Lung (tissue), 11 donors: ENCODE measurements at regions not wholly inside any gene's neighbourhood (a gene's known extent, or its start where the extent isn't known, plus 50 kb on each side); places are given as distances from the start of the nearest gene placed in this dataset.

Experiments used
- ATAC-seq: fragments of 200-7000 bp; cut with Tn5 transposase; one replicate; pipeline ENCODE4 v1.9.1; 2020; ENCODE audit warnings: moderate number of reproducible peaks; ENCODE audit not compliant: insufficient read depth, low FRiP score
- DNase-seq, 3 donors: peaks; one replicate each; pipeline ENCODE4 v3.0.0-alpha.2; 2013 to 2017
- H3K27ac ChIP-seq, 2 donors: one replicate each; pipeline ENCODE4 v1.5.1; 2013; ENCODE audit warnings: mild to moderate bottlenecking in 2 of 2, moderate library complexity in 2 of 2, control low read depth in 1 of 2, inconsistent platforms in 1 of 2, low read depth in 1 of 2, low read length in 1 of 2
- H3K27me3 ChIP-seq, 3 donors: one replicate each; pipeline ENCODE4 v1.5.1; 2013; ENCODE audit warnings: low read length in 2 of 3; ENCODE audit not compliant: control insufficient read depth in 3 of 3, insufficient read depth in 3 of 3
- H3K36me3 ChIP-seq, 4 donors: one replicate each; pipeline ENCODE4 v1.5.1; 2013; ENCODE audit warnings: low read length in 4 of 4, mild to moderate bottlenecking in 1 of 4, moderate library complexity in 1 of 4; ENCODE audit not compliant: control insufficient read depth in 4 of 4, insufficient read depth in 4 of 4
- H3K4me1 ChIP-seq, 5 donors: one replicate each; pipeline ENCODE4 v1.5.1; 2013; ENCODE audit warnings: low read length in 5 of 5, mild to moderate bottlenecking in 2 of 5, moderate library complexity in 1 of 5; ENCODE audit not compliant: control insufficient read depth in 5 of 5, insufficient read depth in 5 of 5
- H3K4me3 ChIP-seq: one replicate; pipeline ENCODE4 v1.5.1; 2013; ENCODE audit warnings: mild to moderate bottlenecking, control low read depth, moderate library complexity
- H3K9ac ChIP-seq, 2 donors: one replicate each; pipeline ENCODE4 v1.5.1; 2013; ENCODE audit warnings: low read length in 2 of 2, control low read depth in 1 of 2; ENCODE audit not compliant: insufficient read depth in 1 of 2
- H3K9me3 ChIP-seq, 4 donors: one replicate each; pipeline ENCODE4 v1.5.1; 2013; ENCODE audit warnings: low read length in 3 of 4, mild to moderate bottlenecking in 1 of 4, moderate library complexity in 1 of 4; ENCODE audit not compliant: control insufficient read depth in 4 of 4, insufficient read depth in 3 of 4
- WGBS, 2 donors: extraction: QIAGEN DNeasy Blood & Tissue Kit; methylation state at CpG; one replicate each; pipeline ENCODE4 v1.1.7; 2013; 5-methylcytosine and 5-hydroxymethylcytosine counted together
- TF ChIP-seq, protein P1 (sequence below): IDR thresholded peaks from 2 replicates; pipeline ENCODE4 v1.5.1; 2012; ENCODE audit warnings: mild to moderate bottlenecking; ENCODE audit errors: control extremely low read depth, extremely low read depth
- donor health status: control.
- donor health status: control.
- donor health status: Bipolar disorder and iron deficiency.
- donor health status: healthy.
- donor health status: DM: yes; HTN: yes; CAD: no.

- TF ChIP-seq, protein P1, sequence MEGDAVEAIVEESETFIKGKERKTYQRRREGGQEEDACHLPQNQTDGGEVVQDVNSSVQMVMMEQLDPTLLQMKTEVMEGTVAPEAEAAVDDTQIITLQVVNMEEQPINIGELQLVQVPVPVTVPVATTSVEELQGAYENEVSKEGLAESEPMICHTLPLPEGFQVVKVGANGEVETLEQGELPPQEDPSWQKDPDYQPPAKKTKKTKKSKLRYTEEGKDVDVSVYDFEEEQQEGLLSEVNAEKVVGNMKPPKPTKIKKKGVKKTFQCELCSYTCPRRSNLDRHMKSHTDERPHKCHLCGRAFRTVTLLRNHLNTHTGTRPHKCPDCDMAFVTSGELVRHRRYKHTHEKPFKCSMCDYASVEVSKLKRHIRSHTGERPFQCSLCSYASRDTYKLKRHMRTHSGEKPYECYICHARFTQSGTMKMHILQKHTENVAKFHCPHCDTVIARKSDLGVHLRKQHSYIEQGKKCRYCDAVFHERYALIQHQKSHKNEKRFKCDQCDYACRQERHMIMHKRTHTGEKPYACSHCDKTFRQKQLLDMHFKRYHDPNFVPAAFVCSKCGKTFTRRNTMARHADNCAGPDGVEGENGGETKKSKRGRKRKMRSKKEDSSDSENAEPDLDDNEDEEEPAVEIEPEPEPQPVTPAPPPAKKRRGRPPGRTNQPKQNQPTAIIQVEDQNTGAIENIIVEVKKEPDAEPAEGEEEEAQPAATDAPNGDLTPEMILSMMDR: no peak
- DNase-seq: no peak
- Histone ChIP-seq H3K27me3 (no peaks in the 10 kb centered on the region), H3K36me3 (no peaks in the 10 kb centered on the region), H3K9ac (no peak overlapping the region), H3K27ac (no peak overlapping the region), H3K4me1 (no peaks in the 10 kb centered on the region), H3K4me3 (no peak overlapping the region), H3K9me3 (peaks cover 0 to 2% (median 0%) of the 10 kb centered on the region in 4 donors)
- 83 to 85% methylated on average over 5 of the region's 5 CpGs for WGBS, 2 donors
- no peak for ATAC-seq
These were observed 71.1 kb downstream of the PERP start for GRCh38 chr6:138036111-138036510.

DNA sequence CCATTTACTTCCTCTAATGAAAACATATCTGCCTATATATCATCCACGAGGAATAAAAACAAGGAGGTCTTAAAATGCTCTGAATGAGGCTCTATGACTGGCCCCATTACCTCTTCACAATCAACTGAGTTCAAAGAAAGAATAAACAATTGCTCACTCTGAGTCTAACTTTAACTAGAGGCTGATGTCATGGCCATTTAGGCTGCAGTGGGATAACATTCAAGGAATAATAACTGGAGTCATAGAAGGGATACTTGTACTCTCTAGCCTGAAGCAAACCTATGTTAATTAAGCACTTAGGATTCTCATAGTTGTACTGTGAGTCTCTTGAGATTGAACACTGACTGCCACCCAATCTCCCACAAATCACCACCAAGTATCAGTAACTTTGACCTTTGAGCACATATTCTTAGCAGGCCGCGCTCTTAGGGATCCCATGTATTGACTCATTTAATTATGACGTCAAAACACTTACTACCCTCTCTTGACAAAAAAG lies 70.2 kb downstream of the PERP start:
- TF ChIP-seq, protein P1: no peak
- 88 to 94% methylated on average over 4 of the region's 4 CpGs for WGBS, 2 donors
- Histone ChIP-seq H3K9ac (no peak overlapping the region), H3K36me3 (no peaks in the 10 kb centered on the region), H3K27me3 (no peaks in the 10 kb centered on the region), H3K4me3 (no peak overlapping the region), H3K9me3 (peaks cover 0 to 2% (median 0%) of the 10 kb centered on the region in 4 donors), H3K4me1 (no peaks in the 10 kb centered on the region), H3K27ac (no peak overlapping the region)
- DNase-seq: no peak
- no peak for ATAC-seq

GRCh38 chr6:138038142-138038870 lies 68.9 kb downstream of the PERP start:
- WGBS, 2 donors: 95 to 99% methylated on average over 7 of the region's 7 CpGs
- H3K4me3 ChIP-seq: no peak overlapping the region
- TF ChIP-seq, protein P1: no peak
- peaks cover 0 to 2% (median 0%) of the 10 kb centered on the region in 4 donors for H3K9me3 ChIP-seq
- DNase-seq: no peak
- H3K36me3 ChIP-seq: no peaks in the 10 kb centered on the region
- H3K4me1 ChIP-seq: no peaks in the 10 kb centered on the region
- H3K9ac ChIP-seq: no peak overlapping the region
- no peaks in the 10 kb centered on the region for H3K27me3 ChIP-seq
- no peak for ATAC-seq
- H3K27ac ChIP-seq: no peak overlapping the region
